Stimulated activated CD8-positive, alpha-beta memory T cell treated with anti-CD3 and anti-CD28 coated beads, Interleukin-2, amount 100 ng/mL, for 48 hours (primary cell): ENCODE measurements at regions not wholly inside any gene's neighbourhood (a gene's known extent, or its start where the extent isn't known, plus 50 kb on each side); places are given as distances from the start of the nearest gene placed in this dataset.

Experiments used
- DNase-seq, 2 donors: peaks; one replicate each; pipeline ENCODE4 v3.0.0-alpha.2; 2020; ENCODE audit warnings: low read depth in 2 of 2

DNA sequence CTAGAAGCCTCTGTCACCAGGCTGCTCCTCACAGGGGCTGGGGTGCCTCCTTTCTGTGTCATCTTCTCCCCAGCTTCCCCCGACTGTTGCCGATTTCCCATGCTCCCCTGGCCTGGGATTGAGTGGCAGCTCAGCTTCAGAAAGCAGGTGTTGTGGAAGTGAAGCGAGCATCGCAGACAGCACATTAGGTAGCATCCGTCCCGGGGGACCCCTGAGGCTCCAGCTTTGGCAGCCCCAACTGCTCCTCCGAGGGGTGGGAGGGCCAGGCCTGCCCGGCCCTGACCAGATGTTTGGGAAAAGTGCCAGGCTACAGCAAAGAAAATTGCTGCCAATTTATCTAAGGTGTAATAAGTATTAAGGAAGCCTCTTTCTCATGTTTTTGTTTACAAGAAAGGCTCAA lies 1045.6 kb downstream of the BCL11B start:
- no peak for DNase-seq

DNA sequence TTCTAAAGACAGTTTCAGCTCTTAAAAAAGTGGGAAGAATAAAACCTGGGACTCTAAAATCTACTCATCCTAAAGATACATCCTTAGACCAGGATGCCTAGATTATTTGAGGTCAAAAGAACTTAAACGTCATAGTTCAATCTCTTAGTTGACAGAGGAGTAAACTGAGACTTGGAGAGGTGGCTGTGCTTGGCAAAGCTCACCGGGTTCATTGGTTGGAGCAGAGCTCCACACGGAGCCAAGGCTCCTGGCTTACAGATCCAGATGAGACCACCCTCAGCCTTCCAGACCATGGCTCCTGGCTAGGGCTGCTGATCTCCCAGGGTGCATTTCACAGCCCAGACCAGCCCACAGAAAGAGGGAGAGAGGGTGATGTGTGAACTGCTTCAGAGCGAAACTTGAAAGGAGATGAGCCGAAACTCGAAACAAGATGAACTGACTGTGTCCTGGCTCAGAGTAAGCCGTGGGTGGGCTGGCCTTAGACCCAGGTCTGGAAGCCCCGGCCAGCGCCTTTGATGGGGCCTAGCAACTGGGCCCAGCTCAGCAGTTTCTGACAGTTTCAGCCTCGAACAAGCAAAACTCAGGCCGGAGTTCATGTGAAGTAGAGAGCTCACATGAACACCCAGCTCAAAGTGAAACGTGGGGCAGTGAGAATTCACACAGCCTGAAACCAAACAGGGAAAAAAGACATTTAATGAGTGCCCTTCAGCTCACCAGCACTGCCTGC lies 1044.8 kb downstream of the BCL11B start:
- peak; percentile 49 to 60 for DNase-seq

DNA sequence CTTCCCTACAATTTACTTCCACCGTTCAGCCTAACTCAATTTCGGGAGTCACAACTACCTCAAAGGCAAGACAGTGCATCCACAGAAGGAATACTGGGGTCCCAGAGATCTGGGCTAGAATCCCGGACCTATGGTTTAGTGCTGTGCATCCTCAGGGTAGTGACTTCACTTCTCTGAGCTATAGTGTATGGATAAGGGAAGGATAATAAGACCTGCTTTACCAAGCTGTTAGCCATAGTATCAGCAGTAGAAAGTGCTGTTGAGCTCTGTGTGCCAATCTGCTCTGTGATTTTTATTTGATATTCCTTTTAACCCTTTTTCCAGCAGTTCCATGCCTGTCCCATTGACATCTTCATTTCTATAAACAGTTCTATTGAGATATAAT lies 1044.3 kb downstream of the BCL11B start:
- no peak for DNase-seq

DNA sequence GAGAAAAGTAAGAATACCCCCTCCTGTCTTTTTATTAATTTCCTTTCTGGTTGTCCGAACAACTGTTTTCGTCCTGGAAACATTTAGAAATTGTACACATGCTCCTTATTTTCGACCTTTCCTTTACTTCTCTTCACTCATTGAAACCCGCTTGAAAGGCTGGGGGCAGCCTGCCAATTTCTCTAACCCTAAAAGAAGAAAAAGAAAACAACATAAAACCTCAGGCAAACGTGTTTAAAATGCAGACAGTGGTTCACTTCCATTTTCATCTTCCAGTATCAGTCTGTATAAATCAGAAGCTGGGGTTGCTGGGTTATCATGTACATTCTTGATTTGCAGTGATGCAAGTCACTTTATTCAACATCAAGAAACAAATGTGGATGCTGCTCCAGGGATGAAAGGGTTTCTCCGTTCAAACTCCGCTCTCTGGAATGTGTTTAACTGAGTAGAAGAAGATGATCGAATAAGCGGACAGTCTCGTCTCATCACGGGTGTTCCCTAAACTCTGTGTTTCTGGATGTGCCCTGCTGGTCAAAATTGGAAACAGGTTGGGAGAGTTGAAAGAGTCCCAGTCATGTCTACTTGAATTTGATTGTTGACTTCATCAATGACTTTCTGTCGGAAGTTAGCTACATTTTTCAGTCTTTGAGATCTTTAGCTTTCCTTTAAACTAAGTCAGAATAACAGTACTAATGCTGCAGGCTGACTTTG lies 1042.2 kb downstream of the BCL11B start:
- DNase-seq = no peak

DNA sequence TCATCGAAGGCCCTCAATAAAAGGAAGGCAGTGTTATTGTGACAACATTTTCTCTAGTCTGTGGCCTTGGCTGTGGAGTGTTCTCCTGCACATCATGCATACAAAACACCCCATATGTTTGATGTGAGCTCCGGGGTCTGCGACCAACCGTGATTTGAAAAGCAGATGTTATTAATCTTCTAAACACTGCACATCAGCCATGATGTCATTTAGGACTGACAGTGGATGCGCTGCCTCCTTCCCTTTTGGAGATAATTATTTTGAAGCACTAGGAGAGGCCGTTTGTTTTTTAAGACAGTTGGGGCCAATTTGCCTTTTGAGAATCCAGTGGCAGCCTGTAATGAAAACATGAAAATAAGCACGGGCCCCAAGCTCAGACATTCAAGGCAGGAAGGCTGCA lies 1041.6 kb downstream of the BCL11B start:
- DNase-seq = no peak

DNA sequence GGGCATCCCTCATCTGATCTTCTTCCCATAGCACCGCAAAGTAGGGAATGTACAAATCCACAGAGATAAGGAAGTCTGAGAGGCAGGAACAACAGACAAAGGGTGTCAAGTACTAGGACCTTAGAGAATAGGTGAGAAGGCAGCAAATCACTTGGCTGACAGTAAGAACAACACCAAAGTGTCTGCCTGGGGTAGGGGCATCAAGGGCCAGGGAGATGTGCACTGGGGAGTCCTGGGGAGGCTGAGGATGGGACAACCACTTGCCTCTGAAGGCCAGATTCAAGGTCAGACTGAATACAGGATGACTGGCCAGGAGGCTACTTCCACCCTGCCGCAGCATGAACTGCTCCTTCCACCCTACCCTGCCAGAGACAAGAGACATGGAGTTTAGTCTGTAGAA lies 1040.8 kb downstream of the BCL11B start:
- DNase-seq = no peak

DNA sequence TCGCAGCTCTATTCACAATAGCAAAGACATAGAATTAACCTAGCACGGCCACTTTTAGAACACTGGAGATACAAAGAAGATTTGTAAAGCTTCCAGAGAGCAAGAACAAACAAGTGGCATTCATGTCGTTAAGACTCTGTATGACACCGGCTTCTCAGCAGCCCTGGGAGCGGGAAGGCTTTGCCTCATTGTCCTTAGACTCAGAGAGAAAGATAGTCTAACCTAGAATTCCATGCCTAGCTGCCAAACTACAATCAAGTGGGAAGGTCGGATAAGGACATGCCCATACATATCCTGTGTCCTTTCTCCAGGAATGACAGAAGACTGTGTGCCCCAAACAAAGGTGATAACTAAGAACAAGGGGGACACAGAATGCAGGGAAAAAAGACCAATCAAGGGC lies 1038.3 kb downstream of the BCL11B start:
- no peak for DNase-seq

DNA sequence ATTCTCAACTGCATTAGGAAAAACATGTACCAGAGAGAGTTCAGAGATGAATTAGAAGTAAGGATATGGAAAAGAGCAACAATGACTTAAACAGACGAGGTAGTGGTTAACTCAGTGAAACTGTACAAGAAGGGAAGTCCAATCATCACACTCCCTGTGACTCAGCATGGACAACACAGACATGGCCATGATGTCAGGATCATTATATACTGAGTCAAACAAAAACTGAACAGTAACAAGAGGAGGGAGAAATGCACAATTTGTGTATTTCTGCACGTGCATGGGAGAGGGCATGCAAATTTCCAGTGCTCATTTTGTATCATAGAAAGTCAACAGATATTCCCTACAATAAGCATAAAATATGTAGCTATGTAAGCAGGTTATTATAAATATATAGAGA lies 1037.8 kb downstream of the BCL11B start:
- no peak for DNase-seq

DNA sequence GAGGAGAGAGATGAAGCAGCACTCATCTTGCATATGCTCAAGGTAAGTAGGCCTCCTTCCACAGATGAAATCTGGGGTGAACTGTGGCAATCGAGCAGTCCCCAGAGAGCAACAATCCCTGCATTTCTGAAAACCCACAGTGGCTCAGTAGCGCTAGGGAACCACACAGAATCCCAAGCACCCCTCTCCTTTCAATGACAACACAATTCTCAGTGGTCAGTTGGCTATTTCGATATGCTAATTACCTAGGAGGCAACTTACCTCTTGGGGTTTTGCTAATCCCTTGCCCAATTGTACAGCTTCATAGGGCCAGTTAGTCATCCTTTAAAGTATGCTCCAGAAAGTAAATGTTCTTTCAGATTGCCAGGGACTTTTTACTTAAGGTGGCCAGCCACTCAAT lies 1035.7 kb downstream of the BCL11B start:
- DNase-seq = no peak

DNA sequence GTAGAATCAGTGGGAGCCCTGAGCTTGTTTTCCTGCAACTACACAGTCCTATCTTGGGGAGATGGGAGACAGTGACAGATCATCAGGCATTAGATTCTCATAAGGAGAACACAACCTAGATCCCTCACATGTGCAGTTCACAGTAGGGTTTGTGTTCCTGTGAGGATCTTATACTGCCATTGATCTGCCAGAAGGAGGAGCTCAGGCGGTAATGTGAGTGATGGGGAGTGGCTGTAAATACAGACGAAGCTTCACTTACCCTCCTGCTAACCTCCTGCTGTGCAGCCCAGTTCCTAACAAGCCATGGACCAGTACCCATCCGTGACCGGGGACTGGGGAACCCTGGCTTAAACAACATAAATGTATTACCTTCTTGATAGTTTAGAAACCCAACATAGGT lies 1034.1 kb downstream of the BCL11B start:
- no peak for DNase-seq

DNA sequence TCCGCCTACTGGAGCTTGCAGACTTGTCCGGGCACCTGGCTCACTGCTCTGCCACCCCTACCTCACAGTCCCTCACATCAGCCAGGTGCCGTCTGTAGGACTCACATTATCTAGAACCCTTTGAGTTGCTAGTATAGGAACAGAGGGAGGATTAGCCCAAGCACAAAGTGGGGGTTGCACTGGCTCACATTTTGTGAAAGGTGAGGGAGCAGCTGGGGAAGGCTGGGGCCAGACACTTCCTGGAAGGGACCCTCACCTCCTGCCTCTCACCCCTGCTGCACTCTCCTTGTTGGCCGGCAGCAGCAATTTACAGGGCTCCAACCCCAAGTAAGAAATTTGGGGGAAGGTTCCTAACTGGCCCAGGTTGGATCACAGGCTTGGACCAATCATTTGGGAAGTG lies 1031.6 kb downstream of the BCL11B start:
- DNase-seq = no peak

DNA sequence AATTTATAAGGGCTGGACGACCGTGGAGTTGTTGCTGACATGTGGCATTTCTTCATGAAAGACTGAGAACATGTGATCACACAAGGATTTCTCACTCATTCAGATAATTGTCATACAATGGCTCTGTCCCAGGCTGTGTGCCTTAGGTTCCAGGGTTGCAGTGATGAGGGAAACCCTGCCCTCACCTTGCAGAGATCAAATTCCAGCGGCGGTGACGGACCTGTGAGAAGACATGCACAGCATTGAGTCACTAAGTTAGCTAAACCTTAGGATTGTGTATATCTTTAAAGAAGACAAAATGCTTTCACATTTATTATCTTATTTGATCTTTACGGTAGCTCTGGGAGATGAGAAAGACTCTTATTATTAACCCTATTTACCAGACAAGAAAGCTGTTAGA lies 1029.1 kb downstream of the BCL11B start:
- no peak for DNase-seq

DNA sequence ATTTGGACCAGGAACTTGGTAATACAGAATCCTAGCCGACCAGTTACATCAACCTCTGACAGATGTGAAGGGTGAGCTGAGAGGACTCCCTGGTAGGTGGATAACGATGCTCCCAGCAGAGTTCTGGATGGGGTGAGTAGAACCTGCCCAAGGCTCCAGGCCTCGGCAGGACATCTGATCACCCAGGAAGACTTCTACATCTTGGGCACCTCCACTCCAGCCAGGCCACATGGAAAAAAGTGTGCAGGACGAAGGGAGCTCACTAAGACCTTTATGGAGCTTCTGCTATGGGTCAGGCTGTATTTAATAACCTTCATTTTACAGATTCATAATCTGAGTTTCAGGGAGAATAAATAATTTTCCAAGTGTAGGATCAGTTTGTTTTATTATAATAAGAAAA lies 1028.7 kb downstream of the BCL11B start:
- no peak for DNase-seq

DNA sequence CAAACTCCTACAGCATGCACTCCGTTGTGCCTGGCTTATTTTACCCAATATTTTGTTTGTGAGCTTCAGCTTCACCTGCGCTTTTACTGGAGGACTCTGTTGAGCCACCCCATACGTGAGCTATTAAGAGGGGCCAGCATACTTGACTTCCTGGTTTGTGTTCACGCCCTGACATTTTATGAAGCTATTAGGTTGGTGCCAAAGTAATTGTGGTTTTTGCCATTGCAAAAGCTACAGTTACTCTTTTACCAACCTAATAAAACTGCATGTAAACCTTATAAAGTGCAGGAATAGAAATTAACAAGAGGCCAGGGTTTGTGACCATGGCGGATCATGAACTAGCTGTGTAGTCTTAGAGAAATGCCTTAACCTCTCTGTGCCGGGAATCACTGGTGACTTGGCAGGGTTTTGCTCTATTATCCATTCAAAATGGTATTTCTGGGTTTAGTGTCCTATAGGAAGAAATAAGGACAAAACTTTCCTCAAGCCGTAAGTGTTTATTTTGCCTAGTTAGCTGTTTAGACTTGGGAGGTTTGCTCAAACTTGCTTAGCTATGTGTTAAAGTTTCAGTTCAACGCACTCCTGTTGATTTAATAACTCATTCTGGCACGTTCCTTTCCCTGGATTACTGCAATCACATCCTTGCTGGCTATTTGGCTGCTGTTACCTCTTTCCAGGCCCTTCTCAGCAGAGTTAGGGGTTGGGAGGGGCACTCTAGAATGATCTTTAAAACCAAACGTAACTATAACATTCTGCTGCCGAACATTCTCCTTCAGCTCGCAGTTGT lies 1027.6 kb downstream of the BCL11B start:
- DNase-seq = no peak

DNA sequence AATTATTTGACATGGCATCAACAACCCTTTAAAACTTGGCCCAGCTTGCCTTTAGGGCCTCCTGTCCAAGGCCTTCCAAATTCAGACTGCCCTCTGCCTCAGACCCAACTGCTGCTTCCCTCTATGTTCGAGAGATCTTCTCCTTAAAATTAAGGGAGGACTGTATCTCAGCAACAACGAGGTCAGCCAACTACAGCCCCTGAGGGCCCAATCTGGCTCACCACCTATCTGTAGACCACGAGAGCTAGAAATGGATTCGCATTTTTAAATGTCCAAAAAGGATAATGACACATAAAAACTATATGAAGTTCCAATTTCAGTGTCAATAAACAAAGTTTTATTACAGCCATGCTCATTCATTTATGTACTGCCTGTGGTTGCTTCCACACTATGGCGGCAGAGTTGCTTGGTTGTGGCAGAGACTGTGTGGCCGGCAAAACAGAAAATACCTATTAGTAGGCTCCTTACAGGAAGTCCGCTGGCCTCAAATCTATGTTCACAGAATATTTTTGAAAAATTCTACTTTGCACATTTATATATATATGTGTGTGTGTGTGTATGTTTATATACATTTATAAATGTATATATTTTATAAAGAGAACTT lies 1026.9 kb downstream of the BCL11B start:
- no peak for DNase-seq

DNA sequence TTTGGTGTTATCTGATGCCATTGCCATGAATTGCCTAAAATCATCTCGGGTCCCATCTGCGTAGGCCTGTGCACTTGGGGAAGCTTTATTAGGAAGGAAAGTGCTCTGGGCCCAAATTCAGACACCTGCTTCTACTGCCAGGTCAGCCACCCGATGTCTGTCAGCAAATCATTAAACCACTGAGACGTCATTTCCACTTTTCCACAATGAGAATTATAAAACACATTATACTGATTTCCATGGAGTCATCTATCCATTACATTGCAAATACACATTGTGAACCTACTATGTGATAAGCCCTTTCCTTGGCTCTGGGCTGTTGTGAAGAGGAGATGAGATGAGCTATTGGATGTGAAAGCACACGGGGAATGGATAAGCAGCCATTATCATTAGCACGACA lies 1022.9 kb downstream of the BCL11B start:
- no peak for DNase-seq

DNA sequence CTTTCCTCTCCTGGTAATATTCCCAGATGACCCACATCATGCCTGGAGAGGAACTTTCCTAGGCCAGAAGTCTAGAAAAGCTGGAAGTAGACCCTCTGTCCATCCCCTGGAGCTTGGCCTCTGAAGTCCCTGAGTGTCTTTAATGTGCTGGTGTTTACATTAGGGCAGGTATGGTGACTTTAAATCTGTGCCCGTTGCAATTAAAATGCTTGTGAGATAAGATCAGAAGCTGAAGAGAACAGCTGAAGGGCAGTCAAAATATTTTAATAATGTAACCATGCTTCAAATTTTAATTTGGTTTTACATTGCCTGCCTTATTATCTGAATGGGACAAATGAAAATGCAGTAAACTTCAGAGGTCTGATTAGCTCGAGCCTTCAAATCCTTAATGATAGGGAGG lies 1022.5 kb downstream of the BCL11B start:
- DNase-seq = no peak

DNA sequence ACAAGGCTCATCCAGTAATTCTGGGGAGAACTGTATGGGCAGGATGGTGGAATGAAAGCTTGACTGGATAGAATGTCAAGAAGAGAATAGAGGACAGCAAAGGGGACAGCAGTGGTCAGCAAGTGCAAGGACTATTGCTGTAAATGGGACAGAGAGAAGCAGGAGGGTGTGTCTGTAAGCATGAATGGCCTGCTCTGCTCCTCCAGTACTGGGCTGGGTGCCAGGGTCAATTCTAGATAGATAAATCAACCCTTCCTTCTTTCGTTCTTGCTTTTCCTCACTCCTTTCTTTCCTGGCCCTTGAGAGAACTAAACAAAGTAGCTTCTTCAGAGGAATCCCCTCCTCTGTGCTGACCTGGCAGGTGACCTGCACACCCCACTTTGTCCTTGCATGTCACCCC lies 1019.2 kb downstream of the BCL11B start:
- no peak for DNase-seq

DNA sequence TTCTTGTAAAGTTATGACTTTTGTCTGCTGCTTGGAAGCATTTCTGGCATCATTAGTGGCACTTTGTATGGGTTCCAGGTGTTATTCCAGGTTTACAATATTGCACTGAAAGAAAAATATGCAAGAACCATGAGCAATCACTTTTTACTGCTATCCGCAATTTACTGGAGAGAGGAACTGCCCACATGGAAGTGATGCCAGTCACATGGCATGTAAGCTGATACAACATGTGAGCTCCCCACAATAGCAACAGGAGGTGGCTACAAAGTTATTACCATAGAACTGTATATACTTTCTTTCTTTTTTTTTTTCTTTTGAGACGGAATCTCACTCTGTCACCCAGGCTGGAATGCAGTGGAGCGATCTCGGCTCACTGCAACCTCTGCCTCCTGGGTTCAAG lies 1012.1 kb downstream of the BCL11B start:
- no peak for DNase-seq

DNA sequence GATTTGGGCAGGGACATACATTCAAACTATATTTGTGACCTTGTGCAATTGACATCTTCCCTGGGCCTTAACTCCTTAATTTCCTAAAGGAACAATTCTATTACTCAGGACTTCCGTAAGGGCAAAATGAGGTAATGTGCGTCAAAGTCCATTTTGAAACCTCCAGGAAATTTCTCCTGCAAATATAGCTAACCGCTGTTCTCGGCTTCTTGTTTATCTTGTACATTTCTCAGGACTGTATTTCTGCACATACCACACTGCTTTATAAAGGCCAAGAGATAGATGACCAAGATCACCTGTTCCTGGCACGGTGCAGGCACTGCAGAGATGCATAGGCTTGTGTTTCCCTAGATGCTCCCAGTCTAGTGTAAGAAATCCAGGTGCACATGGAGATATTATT lies 1009.4 kb downstream of the BCL11B start:
- no peak for DNase-seq

DNA sequence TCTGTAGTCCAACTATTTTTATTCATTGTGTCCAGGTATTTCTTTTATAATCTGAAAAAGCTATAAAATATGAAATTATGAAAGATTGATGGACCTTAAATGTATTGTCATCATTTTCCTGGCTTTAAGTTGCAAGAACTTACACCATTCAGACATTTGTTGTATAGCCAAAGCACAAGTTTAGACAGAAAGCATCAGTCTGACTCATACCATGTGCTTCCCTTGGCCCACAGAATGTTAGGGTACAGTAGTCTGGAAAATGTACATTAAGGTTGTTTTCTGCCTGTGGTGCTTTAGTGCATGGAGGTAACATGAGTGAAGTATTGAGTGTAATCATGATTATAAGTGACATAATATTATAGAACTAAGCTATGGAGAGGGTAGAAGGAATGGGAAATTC lies 1002.5 kb downstream of the BCL11B start:
- DNase-seq = no peak

DNA sequence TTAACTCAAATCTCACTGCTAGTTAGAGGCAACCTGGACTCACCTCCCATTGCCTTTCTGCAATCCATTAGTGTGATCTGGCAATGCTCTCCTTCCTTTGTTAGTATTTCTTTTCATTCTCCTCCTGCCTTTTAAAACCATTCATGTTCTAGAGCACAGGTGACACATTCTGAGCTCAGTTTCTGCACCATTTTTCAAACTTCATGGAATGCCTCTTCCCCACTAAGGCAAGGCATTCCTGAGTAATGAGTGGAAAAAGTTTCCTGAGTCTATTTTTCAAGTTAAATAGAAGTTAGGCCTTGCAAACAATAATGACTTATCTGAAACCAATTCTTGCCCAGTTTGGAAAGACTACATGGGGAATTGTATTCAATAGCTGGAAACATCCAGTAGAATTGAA lies 1001.8 kb downstream of the BCL11B start:
- no peak for DNase-seq

DNA sequence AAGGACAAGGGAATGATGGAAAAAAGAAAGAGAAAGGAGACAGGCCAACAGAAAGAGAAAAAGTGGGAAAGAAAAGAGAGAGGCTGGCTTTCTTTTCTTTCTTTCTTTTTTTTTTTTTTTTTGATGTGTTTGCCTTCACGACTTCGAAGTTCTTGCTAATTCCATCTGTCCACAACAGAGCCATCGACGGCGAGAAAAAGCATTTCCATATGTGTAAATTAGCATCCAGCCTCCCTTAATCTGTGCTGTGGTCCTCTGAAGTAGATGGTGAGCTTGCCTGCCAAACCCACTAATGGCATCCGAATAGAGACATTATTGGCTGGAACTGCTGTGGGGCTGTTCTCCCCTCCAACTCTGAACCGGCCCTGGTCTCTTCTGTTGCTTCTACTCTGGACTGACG lies 997.4 kb downstream of the BCL11B start:
- no peak for DNase-seq
